Large intestine (tissue), 3 donors: ENCODE measurements at regions not wholly inside any gene's neighbourhood (a gene's known extent, or its start where the extent isn't known, plus 50 kb on each side); places are given as distances from the start of the nearest gene placed in this dataset.
"Not testable (repeated sequence)": the region's sequence is repeated elsewhere in the genome, so short reads cannot be mapped to it uniquely, and the experiment has no call there.

Experiments used
- DNase-seq, 2 donors: peaks; one replicate each; pipeline versions ENCODE4 v3.0.0 to v3.0.0-alpha.2; 2013
- H3K27ac ChIP-seq: one replicate; pipeline ENCODE4 v1.5.1; 2013; ENCODE audit warnings: low read length
- H3K27me3 ChIP-seq: 2 replicates; pipeline ENCODE4 v1.6.1; 2013; ENCODE audit warnings: low read length; ENCODE audit not compliant: control insufficient read depth, insufficient read depth
- H3K36me3 ChIP-seq: 2 replicates; pipeline ENCODE4 v1.6.1; 2013; ENCODE audit warnings: low read length; ENCODE audit not compliant: control insufficient read depth, insufficient read depth
- H3K4me1 ChIP-seq: one replicate; pipeline ENCODE4 v1.6.1; 2013; ENCODE audit warnings: low read length; ENCODE audit not compliant: control insufficient read depth, insufficient read depth
- H3K4me3 ChIP-seq: one replicate; pipeline ENCODE4 v1.5.1; 2013; ENCODE audit warnings: low read length
- H3K9me3 ChIP-seq: one replicate; pipeline ENCODE4 v1.6.1; 2013; ENCODE audit warnings: mild to moderate bottlenecking, low read depth, low read length, moderate library complexity; ENCODE audit not compliant: control insufficient read depth
- WGBS: methylation state at CpG from one replicate; pipeline ENCODE4 v1.1.5; 2013; ENCODE audit warnings: low lambda C conversion rate; ENCODE audit not compliant: insufficient coverage; 5-methylcytosine and 5-hydroxymethylcytosine counted together

- Histone ChIP-seq H3K4me3 (no peak overlapping the region), H3K27ac (no peak overlapping the region), H3K27me3 (peaks cover 5% of the 10 kb centered on the region), H3K9me3 (no peaks in the 10 kb centered on the region), H3K4me1 (peaks cover 11% of the 10 kb centered on the region), H3K36me3 (no peaks in the 10 kb centered on the region)
- no CpG with 5 or more reads among the region's 6 CpGs for WGBS
- DNase-seq, result no peak
Measured at GRCh38 chr10:117492504-117492903, 50.0 kb upstream of the EMX2 start.

GRCh38 chr10:117488004-117488403, 54.5 kb upstream of the EMX2 start:
- H3K27me3 ChIP-seq, result peaks cover 5% of the 10 kb centered on the region
- no peaks in the 10 kb centered on the region for H3K36me3 ChIP-seq
- WGBS, result 20% methylated on average over 1 of the region's 7 CpGs
- H3K4me1 ChIP-seq, result peaks cover 6% of the 10 kb centered on the region
- no peak overlapping the region for H3K4me3 ChIP-seq
- H3K27ac ChIP-seq, result no peak overlapping the region
- H3K9me3 ChIP-seq, result no peaks in the 10 kb centered on the region
- DNase-seq, result peak in 1 of 2 donors; percentile 40

GRCh38 chr10:117486606-117487005, 55.9 kb upstream of the EMX2 start:
- no peak overlapping the region for H3K4me3 ChIP-seq
- H3K36me3 ChIP-seq, result no peaks in the 10 kb centered on the region
- no peak overlapping the region for H3K27ac ChIP-seq
- H3K27me3 ChIP-seq, result no peaks in the 10 kb centered on the region
- H3K4me1 ChIP-seq, result peaks cover 6% of the 10 kb centered on the region
- no CpG with 5 or more reads among the region's 4 CpGs for WGBS
- H3K9me3 ChIP-seq, result no peaks in the 10 kb centered on the region
- DNase-seq, result no peak

GRCh38 chr10:117483056-117483590, 59.4 kb upstream of the EMX2 start:
- no peak for DNase-seq
- H3K4me1 ChIP-seq, result peaks cover 5% of the 10 kb centered on the region
- no peaks in the 10 kb centered on the region for H3K27me3 ChIP-seq
- no peaks in the 10 kb centered on the region for H3K36me3 ChIP-seq
- H3K9me3 ChIP-seq, result no peaks in the 10 kb centered on the region
- no peak overlapping the region for H3K4me3 ChIP-seq
- no CpG with 5 or more reads among the region's 5 CpGs for WGBS
- no peak overlapping the region for H3K27ac ChIP-seq

- H3K4me3 ChIP-seq, H3K4me1 ChIP-seq, DNase-seq, H3K9me3 ChIP-seq, H3K27ac ChIP-seq, H3K36me3 ChIP-seq, H3K27me3 ChIP-seq: not testable (repeated sequence)
- no CpG with 5 or more reads among the region's 6 CpGs for WGBS
Measured at GRCh38 chr10:117481011-117481410, 61.5 kb upstream of the EMX2 start.

- H3K27me3 ChIP-seq, result no peaks in the 10 kb centered on the region
- no peaks in the 10 kb centered on the region for H3K36me3 ChIP-seq
- no CpG with 5 or more reads among the region's 1 CpG for WGBS
- no peaks in the 10 kb centered on the region for H3K4me1 ChIP-seq
- H3K27ac ChIP-seq, result no peak overlapping the region
- H3K9me3 ChIP-seq, result no peaks in the 10 kb centered on the region
- no peak for DNase-seq
- H3K4me3 ChIP-seq, result no peak overlapping the region
Measured at GRCh38 chr10:117480097-117480496, 62.4 kb upstream of the EMX2 start.

- no peak overlapping the region for H3K27ac ChIP-seq
Measured at GRCh38 chr10:117477961-117478670, 64.4 kb upstream of the EMX2 start.

GRCh38 chr10:117477211-117477947, 65.2 kb upstream of the EMX2 start:
- H3K27me3 ChIP-seq, result peaks cover 6% of the 10 kb centered on the region
- H3K27ac ChIP-seq, result no peak overlapping the region
- no peak overlapping the region for H3K4me3 ChIP-seq
- H3K36me3 ChIP-seq, result no peaks in the 10 kb centered on the region
- no peaks in the 10 kb centered on the region for H3K9me3 ChIP-seq
- H3K4me1 ChIP-seq, result no peaks in the 10 kb centered on the region
- WGBS, result no CpG with 5 or more reads among the region's 2 CpGs
- DNase-seq, result no peak

More at GRCh38 chr10:117477961-117478670, 64.4 kb upstream of the EMX2 start:
- no peaks in the 10 kb centered on the region for H3K4me1 ChIP-seq
- 20% methylated on average over 2 of the region's 5 CpGs for WGBS
- H3K27me3 ChIP-seq, result peaks cover 1% of the 10 kb centered on the region
- no peak overlapping the region for H3K4me3 ChIP-seq
- peak in 1 of 2 donors; percentile 33 for DNase-seq
- H3K36me3 ChIP-seq, result no peaks in the 10 kb centered on the region
- H3K9me3 ChIP-seq, result no peaks in the 10 kb centered on the region

- H3K9me3 ChIP-seq, result no peaks in the 10 kb centered on the region
- H3K36me3 ChIP-seq, result no peaks in the 10 kb centered on the region
- H3K4me3 ChIP-seq, result no peak overlapping the region
- no CpG with 5 or more reads among the region's 3 CpGs for WGBS
- no peak overlapping the region for H3K27ac ChIP-seq
- peaks cover 7% of the 10 kb centered on the region for H3K27me3 ChIP-seq
- no peaks in the 10 kb centered on the region for H3K4me1 ChIP-seq
- DNase-seq, result no peak
Measured at GRCh38 chr10:117476716-117477115, 65.8 kb upstream of the EMX2 start.

- Histone ChIP-seq H3K27ac (no peak overlapping the region), H3K9me3 (no peaks in the 10 kb centered on the region), H3K4me1 (no peaks in the 10 kb centered on the region), H3K36me3 (no peaks in the 10 kb centered on the region), H3K27me3 (peaks cover 7% of the 10 kb centered on the region), H3K4me3 (no peak overlapping the region)
- no peak for DNase-seq
- no CpG with 5 or more reads among the region's 2 CpGs for WGBS
Measured at GRCh38 chr10:117476281-117476680, 66.3 kb upstream of the EMX2 start.
